Fibroblast of lung (primary cell): ENCODE measurements at regions not wholly inside any gene's neighbourhood (a gene's known extent, or its start where the extent isn't known, plus 50 kb on each side); places are given as distances from the start of the nearest gene placed in this dataset.
"Not testable (repeated sequence)": the region's sequence is repeated elsewhere in the genome, so short reads cannot be mapped to it uniquely, and the experiment has no call there.

Experiments used
- DNase-seq, 2 donors: peaks; one replicate each; pipeline versions ENCODE4 v3.0.0 to v3.0.0-alpha.2; 2010; ENCODE audit warnings: low read depth in 2 of 2
- H2AFZ ChIP-seq: 2 replicates; pipeline ENCODE4 v1.5.1; 2012; ENCODE audit warnings: low read length, control low read depth, inconsistent platforms
- H3K27ac ChIP-seq: 2 replicates; pipeline ENCODE4 v1.5.1; 2011; ENCODE audit warnings: low read length, control low read depth; ENCODE audit not compliant: insufficient read depth
- H3K27me3 ChIP-seq: 2 replicates; pipeline ENCODE4 v1.5.1; 2011; ENCODE audit warnings: mild to moderate bottlenecking, low read length; ENCODE audit not compliant: control insufficient read depth, insufficient read depth
- H3K36me3 ChIP-seq: 2 replicates; pipeline ENCODE4 v1.5.1; 2011; ENCODE audit warnings: low read length; ENCODE audit not compliant: control insufficient read depth, insufficient read depth
- H3K4me1 ChIP-seq: 2 replicates; pipeline ENCODE4 v1.5.1; 2011; ENCODE audit warnings: low read length; ENCODE audit not compliant: control insufficient read depth, insufficient read depth; ENCODE audit errors: extremely low read depth
- H3K4me2 ChIP-seq: 2 replicates; pipeline ENCODE4 v1.5.1; 2011; ENCODE audit warnings: low read length, control low read depth; ENCODE audit not compliant: insufficient read depth; ENCODE audit errors: extremely low read depth
- H3K4me3 ChIP-seq, 4 experiments: fragments of 200-600 bp in 1 of 4; sonication (generic) in 1 of 4; replicated peaks in 1 of 4; 2 replicates each; pipeline ENCODE4 v1.5.1; 2011 to 2016; ENCODE audit warnings: low read length in 4 of 4, low read depth in 3 of 4, mild to moderate bottlenecking in 3 of 4, control low read depth in 2 of 4, inconsistent platforms in 1 of 4, mixed read lengths in 1 of 4; ENCODE audit not compliant: insufficient read depth in 1 of 4; ENCODE audit errors: control extremely low read depth in 1 of 4
- H3K79me2 ChIP-seq: 2 replicates; pipeline ENCODE4 v1.5.1; 2012; ENCODE audit warnings: mild to moderate bottlenecking, low read length, inconsistent platforms; ENCODE audit not compliant: control insufficient read depth, insufficient read depth
- H3K9ac ChIP-seq: 2 replicates; pipeline ENCODE4 v1.5.1; 2011; ENCODE audit warnings: mild to moderate bottlenecking, low read length, control low read depth; ENCODE audit not compliant: insufficient read depth
- H3K9me3 ChIP-seq: 2 replicates; pipeline ENCODE4 v1.5.1; 2012; ENCODE audit warnings: low read depth, low read length; ENCODE audit not compliant: control insufficient read depth, insufficient read depth
- H4K20me1 ChIP-seq: 2 replicates; pipeline ENCODE4 v1.5.1; 2011; ENCODE audit warnings: low read length; ENCODE audit not compliant: control insufficient read depth, insufficient read depth; ENCODE audit errors: extremely low read depth
- EZH2 ChIP-seq: IDR thresholded peaks from 2 replicates; pipeline ENCODE4 v1.5.1; 2012; ENCODE audit warnings: low read length, control low read depth, mild to moderate bottlenecking; ENCODE audit errors: missing control alignments
- TF ChIP-seq, protein P1 (sequence below), 2 donors: IDR thresholded peaks in 1 of 2; conservative IDR thresholded peaks in 1 of 2; 1 replicate in 1 of 2; 2 replicates in 1 of 2; pipeline ENCODE4 v1.5.1; 2011 to 2012; ENCODE audit warnings: low read length in 2 of 2, control low read depth in 1 of 2, inconsistent platforms in 1 of 2, low read depth in 1 of 2, mild to moderate bottlenecking in 1 of 2

DNA sequence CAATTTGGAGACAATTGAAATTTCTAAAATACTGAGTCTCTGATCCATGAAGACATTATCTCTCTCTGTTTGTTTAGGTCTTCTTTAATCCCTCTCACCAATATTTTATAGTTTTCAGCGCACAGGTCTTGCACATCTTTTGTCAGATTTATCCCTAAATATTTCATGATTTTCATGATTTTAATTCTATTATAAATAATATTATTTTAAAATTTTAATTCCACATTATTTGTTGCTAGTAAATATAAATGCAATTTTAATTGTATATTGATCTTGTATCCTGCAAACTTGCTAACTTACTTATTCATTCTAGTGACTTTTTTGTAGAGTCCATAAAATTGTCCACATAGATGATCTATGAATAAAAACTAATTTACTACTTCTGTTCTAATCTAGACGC is 112.6 kb upstream of the TNPO1 start:
- Histone ChIP-seq H3K27ac (no peak overlapping the region), H3K27me3 (peaks cover 5% of the 10 kb centered on the region)
- no peak for DNase-seq

DNA sequence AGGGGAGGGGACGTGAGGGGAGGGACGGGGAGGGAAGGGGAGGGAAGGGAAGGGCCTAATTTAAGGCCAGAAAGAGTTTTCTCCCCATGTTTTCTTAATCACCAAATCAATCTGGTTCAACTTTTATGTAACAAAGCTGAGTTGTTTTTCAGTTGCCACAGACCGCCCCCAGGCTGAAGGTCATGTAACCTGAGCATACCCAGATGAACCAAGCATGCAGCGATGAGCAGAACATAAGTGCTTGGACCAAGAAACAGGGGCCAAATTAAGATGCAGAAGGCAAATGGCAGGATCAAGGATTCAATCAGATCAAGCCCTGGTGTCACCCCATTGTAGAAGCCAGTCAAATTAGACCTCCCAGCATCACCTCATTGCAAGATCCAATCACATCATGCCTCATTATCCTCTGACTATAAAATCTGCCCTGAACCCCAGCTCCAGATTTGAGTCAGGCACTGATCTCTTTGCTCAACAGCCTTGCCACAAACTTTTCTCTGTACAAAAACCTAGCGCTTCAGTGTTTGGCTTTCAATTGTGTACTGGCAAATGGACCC is 113.5 kb upstream of the TNPO1 start:
- Histone ChIP-seq H3K27me3 (peaks cover 5% of the 10 kb centered on the region), H3K9me3 (no peaks in the 10 kb centered on the region), H3K36me3 (no peaks in the 10 kb centered on the region), H3K79me2 (no peaks in the 10 kb centered on the region), H3K4me2 (no peak overlapping the region), H3K4me1 (no peaks in the 10 kb centered on the region), H3K27ac (no peak overlapping the region), H2AFZ (no peak overlapping the region), H3K4me3 (no peak overlapping the region), H3K9ac (no peak overlapping the region), H4K20me1 (no peaks in the 10 kb centered on the region)
- TF ChIP-seq, protein P1, sequence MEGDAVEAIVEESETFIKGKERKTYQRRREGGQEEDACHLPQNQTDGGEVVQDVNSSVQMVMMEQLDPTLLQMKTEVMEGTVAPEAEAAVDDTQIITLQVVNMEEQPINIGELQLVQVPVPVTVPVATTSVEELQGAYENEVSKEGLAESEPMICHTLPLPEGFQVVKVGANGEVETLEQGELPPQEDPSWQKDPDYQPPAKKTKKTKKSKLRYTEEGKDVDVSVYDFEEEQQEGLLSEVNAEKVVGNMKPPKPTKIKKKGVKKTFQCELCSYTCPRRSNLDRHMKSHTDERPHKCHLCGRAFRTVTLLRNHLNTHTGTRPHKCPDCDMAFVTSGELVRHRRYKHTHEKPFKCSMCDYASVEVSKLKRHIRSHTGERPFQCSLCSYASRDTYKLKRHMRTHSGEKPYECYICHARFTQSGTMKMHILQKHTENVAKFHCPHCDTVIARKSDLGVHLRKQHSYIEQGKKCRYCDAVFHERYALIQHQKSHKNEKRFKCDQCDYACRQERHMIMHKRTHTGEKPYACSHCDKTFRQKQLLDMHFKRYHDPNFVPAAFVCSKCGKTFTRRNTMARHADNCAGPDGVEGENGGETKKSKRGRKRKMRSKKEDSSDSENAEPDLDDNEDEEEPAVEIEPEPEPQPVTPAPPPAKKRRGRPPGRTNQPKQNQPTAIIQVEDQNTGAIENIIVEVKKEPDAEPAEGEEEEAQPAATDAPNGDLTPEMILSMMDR (conservative IDR thresholded peaks at IDR 0.05 in 1 of 2, IDR thresholded peaks at IDR 0.05 in 1 of 2; ENCODE audit: low read depth in 1 of 2, low read length in 2 of 2): no peak
- no peak for TF ChIP-seq EZH2
- no peak for DNase-seq

More for the DNA sequence above, 112.6 kb upstream of the TNPO1 start:
- Histone ChIP-seq H3K4me3 (no peak overlapping the region), H3K9ac (no peak overlapping the region), H3K9me3 (no peaks in the 10 kb centered on the region), H3K4me2 (no peak overlapping the region), H3K79me2 (no peaks in the 10 kb centered on the region), H3K4me1 (no peaks in the 10 kb centered on the region), H4K20me1 (no peaks in the 10 kb centered on the region), H2AFZ (no peak overlapping the region), H3K36me3 (no peaks in the 10 kb centered on the region)
- TF ChIP-seq, protein P1 (conservative IDR thresholded peaks at IDR 0.05 in 1 of 2, IDR thresholded peaks at IDR 0.05 in 1 of 2; ENCODE audit: low read depth in 1 of 2, low read length in 2 of 2): no peak
- no peak for TF ChIP-seq EZH2

DNA sequence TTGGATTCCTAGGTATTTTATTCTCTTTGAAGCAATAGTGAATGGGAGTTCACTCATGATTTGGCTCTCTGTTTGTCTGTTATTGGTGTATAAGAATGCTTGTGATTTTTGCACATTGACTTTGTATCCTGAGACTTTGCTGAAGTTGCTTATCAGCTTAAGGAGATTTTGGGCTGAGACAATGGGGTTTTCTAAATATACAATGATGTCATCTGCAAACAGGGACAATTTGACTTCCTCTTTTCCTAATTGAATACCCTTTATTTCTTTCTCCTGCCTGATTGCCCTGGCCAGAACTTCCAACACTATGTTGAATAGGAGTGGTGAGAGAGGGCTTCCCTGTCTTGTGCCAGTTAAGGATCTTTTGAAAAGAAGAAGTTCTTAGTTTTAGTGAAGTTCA is 114.4 kb upstream of the TNPO1 start:
- not testable (repeated sequence) for DNase-seq, H3K36me3 ChIP-seq, H3K27me3 ChIP-seq, H3K27ac ChIP-seq, H3K4me3 ChIP-seq, H3K4me1 ChIP-seq, H2AFZ ChIP-seq, H4K20me1 ChIP-seq, H3K4me2 ChIP-seq, H3K9me3 ChIP-seq, H3K9ac ChIP-seq, H3K79me2 ChIP-seq
